ENCODE measurements at regions not wholly inside any gene's neighbourhood (a gene's known extent, or its start where the extent isn't known, plus 50 kb on each side); places are given as distances from the start of the nearest gene placed in this dataset.

GRCh38 chr14:65794674-65795279, 382.2 kb downstream of the FUT8 start:
- ATAC-seq (no peak), DNase-seq (no peak)
- peaks cover 2% of the 10 kb centered on the region for H3K27me3 Mint-ChIP-seq
- H3K27ac Mint-ChIP-seq, result no peak overlapping the region
- no peaks in the 10 kb centered on the region for H3K4me1 Mint-ChIP-seq
- no peak overlapping the region for H3K4me3 Mint-ChIP-seq
- no peaks in the 10 kb centered on the region for H3K36me3 Mint-ChIP-seq (ENCODE audit: low read depth)
- H3K9me3 Mint-ChIP-seq, result no peaks in the 10 kb centered on the region

DNA sequence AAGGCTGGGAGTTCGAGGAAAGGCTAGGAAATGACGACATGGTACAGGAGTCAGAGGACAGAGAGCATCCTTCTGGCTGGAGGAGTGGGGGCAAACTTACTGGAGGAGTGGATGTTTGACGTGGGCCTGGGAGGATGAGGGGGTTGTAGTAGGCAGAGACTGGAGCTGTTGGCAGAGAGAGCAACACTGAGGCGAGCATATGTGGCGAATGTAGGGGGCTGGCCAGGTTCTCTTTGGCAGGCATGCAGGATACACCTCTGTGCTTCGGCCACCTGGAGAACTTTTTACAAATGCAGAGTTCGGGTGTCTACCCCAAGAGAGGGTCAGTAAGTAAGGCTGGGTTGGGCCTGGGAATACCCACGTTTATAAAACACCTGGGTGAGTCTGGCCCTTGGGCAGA, 385.7 kb downstream of the FUT8 start:
- no peaks in the 10 kb centered on the region for H3K9me3 Mint-ChIP-seq
- no peak for ATAC-seq

DNA sequence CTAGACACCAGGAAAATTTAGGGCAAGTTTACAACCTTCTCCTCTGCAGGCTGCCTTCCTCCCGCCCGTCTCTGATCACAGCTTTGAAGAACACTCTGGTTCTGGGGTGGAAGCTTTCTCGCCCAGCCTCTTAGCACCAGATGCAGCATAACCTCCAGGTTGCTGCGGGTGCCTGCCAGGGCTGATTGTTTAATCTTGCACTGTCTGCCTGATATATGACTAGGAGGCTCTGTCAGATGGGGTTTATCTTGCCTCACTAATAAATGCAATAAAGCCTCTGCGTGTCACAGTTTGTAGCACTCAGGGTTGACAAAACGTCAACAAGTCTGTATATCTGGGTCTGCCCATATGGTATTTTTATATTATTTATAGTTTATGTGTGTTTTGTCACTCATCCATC, 388.2 kb downstream of the FUT8 start:
- no peak overlapping the region for H3K4me3 Mint-ChIP-seq

More for the DNA sequence above, 385.7 kb downstream of the FUT8 start:
- no peak for DNase-seq
- Mint-ChIP-seq H3K27ac (no peak overlapping the region), H3K4me1 (no peaks in the 10 kb centered on the region), H3K4me3 (no peak overlapping the region), H3K27me3 (peaks cover 2% of the 10 kb centered on the region), H3K36me3 (ENCODE audit: low read depth) (no peaks in the 10 kb centered on the region)

DNA sequence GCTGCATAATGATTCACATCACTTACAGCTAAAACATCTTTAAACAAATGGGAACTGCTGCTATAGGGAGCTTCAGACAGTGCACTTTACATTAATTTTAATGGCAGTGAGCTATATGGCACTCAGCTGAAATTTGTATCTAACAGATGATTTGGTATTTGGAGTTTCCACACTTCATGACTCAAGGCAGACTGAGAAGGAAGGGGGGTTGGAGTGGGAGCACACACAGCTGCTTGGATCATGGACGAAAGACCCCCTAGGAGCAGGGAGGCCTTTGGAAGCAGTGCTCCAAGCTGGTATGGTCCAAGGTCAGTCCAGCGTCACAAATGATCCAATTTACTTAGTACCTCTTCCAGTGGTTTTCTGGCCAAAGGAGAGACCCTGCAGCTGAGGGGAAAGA, 389.7 kb downstream of the FUT8 start:
- Mint-ChIP-seq H3K27me3 (no peaks in the 10 kb centered on the region), H3K27ac (no peak overlapping the region), H3K4me3 (no peak overlapping the region), H3K4me1 (peaks cover 3% of the 10 kb centered on the region), H3K9me3 (no peaks in the 10 kb centered on the region), H3K36me3 (ENCODE audit: low read depth) (no peaks in the 10 kb centered on the region)
- ATAC-seq (no peak), DNase-seq (no peak)

More for the DNA sequence above, 388.2 kb downstream of the FUT8 start:
- Mint-ChIP-seq H3K27me3 (peaks cover 2% of the 10 kb centered on the region), H3K36me3 (ENCODE audit: low read depth) (no peaks in the 10 kb centered on the region), H3K4me1 (peaks cover 3% of the 10 kb centered on the region), H3K9me3 (no peaks in the 10 kb centered on the region), H3K27ac (no peak overlapping the region)
- ATAC-seq (no peak), DNase-seq (no peak)

GRCh38 chr14:65803885-65804284, 391.4 kb downstream of the FUT8 start:
- Mint-ChIP-seq H3K27me3 (no peaks in the 10 kb centered on the region), H3K27ac (no peak overlapping the region), H3K36me3 (ENCODE audit: low read depth) (no peaks in the 10 kb centered on the region), H3K4me1 (peaks cover 3% of the 10 kb centered on the region), H3K4me3 (no peak overlapping the region), H3K9me3 (no peaks in the 10 kb centered on the region)
- ATAC-seq (no peak), DNase-seq (no peak)

- Mint-ChIP-seq H3K27me3 (no peaks in the 10 kb centered on the region), H3K36me3 (ENCODE audit: low read depth) (no peaks in the 10 kb centered on the region), H3K9me3 (no peaks in the 10 kb centered on the region), H3K4me1 (peaks cover 3% of the 10 kb centered on the region), H3K27ac (no peak overlapping the region), H3K4me3 (no peak overlapping the region)
- DNase-seq (no peak), ATAC-seq (no peak)
Observed at GRCh38 chr14:65804439-65805112, 392.0 kb downstream of the FUT8 start.

GRCh38 chr14:65805113-65805473, 392.6 kb downstream of the FUT8 start:
- Mint-ChIP-seq H3K36me3 (ENCODE audit: low read depth) (no peaks in the 10 kb centered on the region), H3K4me1 (peaks cover 3% of the 10 kb centered on the region), H3K4me3 (no peak overlapping the region), H3K27me3 (no peaks in the 10 kb centered on the region), H3K9me3 (peaks cover 3% of the 10 kb centered on the region), H3K27ac (no peak overlapping the region)
- DNase-seq (no peak), ATAC-seq (no peak)

GRCh38 chr14:65808390-65808789, 395.9 kb downstream of the FUT8 start:
- Mint-ChIP-seq H3K4me1 (peaks cover 3% of the 10 kb centered on the region), H3K9me3 (peaks cover 3% of the 10 kb centered on the region), H3K36me3 (ENCODE audit: low read depth) (no peaks in the 10 kb centered on the region), H3K27ac (no peak overlapping the region), H3K27me3 (no peaks in the 10 kb centered on the region), H3K4me3 (no peak overlapping the region)
- DNase-seq (no peak), ATAC-seq (no peak)

- Mint-ChIP-seq H3K27ac (no peak overlapping the region), H3K9me3 (peaks cover 3% of the 10 kb centered on the region), H3K27me3 (no peaks in the 10 kb centered on the region), H3K36me3 (ENCODE audit: low read depth) (no peaks in the 10 kb centered on the region), H3K4me1 (no peaks in the 10 kb centered on the region), H3K4me3 (no peak overlapping the region)
- no peak for ATAC-seq
- no peak for DNase-seq
Observed at GRCh38 chr14:65810322-65810721, 397.8 kb downstream of the FUT8 start.

- DNase-seq (no peak), ATAC-seq (no peak)
- no peaks in the 10 kb centered on the region for H3K27me3 Mint-ChIP-seq
- no peak overlapping the region for H3K27ac Mint-ChIP-seq
- no peak overlapping the region for H3K4me3 Mint-ChIP-seq
- H3K9me3 Mint-ChIP-seq, result peaks cover 3% of the 10 kb centered on the region
- no peaks in the 10 kb centered on the region for H3K4me1 Mint-ChIP-seq
- no peaks in the 10 kb centered on the region for H3K36me3 Mint-ChIP-seq (ENCODE audit: low read depth)
Observed at GRCh38 chr14:65813760-65814384, 401.3 kb downstream of the FUT8 start.

DNA sequence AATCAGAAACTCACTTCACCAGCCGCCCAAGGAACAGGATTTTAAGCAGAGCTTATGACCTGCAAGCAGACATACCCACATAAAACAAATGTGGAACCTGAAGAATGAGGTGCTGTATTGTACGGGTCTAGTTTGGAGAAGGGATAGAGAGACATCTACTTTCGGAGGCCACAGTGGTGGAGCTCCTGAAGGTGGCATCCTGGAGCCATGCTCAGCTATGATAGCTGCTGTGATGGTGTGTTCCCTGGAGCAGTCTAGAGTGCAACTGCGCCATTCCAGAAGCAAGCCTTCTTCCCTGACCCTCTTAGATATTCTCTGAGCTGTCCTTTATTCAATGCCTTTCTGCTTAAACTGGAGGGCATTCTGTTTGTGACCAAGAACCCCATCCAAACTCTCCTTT, 402.6 kb downstream of the FUT8 start:
- Mint-ChIP-seq H3K9me3 (no peaks in the 10 kb centered on the region), H3K27ac (no peak overlapping the region), H3K4me1 (no peaks in the 10 kb centered on the region), H3K36me3 (ENCODE audit: low read depth) (no peaks in the 10 kb centered on the region), H3K27me3 (no peaks in the 10 kb centered on the region), H3K4me3 (no peak overlapping the region)
- ATAC-seq (no peak), DNase-seq (no peak)

DNA sequence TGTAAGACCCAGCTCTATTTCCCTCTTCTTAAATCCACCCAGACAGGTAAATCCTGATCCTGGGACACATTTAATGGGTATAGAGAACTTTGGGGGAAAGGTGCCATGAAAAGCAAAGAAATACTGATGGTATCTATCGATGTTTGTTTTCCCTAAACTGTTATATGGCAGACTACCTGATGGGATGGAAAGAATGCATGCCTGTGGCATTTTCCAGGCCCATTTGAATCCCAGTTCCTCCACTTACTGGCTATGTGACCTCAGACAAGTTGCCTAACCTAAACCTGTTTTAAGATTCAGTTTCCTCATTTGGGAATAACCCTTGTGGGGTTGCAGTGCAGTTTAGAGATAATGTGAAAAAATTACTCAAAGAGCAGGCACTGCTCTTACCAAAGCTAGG, 404.5 kb downstream of the FUT8 start:
- no peak overlapping the region for H3K4me3 Mint-ChIP-seq
- no peaks in the 10 kb centered on the region for H3K4me1 Mint-ChIP-seq
- no peak for ATAC-seq

DNA sequence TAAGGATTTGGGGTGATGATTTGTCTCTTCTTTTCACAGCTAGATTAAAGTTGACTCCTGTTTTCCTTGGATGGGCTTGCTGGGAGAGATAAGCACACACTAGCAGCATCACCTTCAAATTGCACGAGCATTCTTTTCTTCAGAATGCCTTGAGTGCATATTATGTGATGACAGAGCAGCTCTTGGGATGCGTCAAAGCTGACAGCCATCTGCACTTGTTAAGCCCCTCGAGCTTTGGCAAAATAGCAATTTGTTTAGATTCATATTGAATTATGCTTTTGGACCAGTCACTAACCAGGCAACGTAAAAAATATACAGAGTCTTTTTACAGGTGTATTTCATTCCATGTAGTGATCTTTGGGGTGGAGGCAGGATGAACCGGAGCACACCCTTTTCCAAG, 407.0 kb downstream of the FUT8 start:
- Mint-ChIP-seq H3K4me1 (peaks cover under 1% of the 10 kb centered on the region), H3K4me3 (no peak overlapping the region), H3K27me3 (no peaks in the 10 kb centered on the region), H3K36me3 (ENCODE audit: low read depth) (no peaks in the 10 kb centered on the region), H3K27ac (no peak overlapping the region), H3K9me3 (no peaks in the 10 kb centered on the region)
- no peak for ATAC-seq
- no peak for DNase-seq

More for the DNA sequence above, 404.5 kb downstream of the FUT8 start:
- Mint-ChIP-seq H3K27ac (no peak overlapping the region), H3K27me3 (no peaks in the 10 kb centered on the region), H3K36me3 (ENCODE audit: low read depth) (no peaks in the 10 kb centered on the region), H3K9me3 (no peaks in the 10 kb centered on the region)
- no peak for DNase-seq

- Mint-ChIP-seq H3K4me1 (peaks cover 4% of the 10 kb centered on the region), H3K27ac (no peak overlapping the region), H3K9me3 (no peaks in the 10 kb centered on the region), H3K36me3 (ENCODE audit: low read depth) (no peaks in the 10 kb centered on the region), H3K27me3 (no peaks in the 10 kb centered on the region), H3K4me3 (no peak overlapping the region)
- DNase-seq (no peak), ATAC-seq (no peak)
Observed at GRCh38 chr14:65821224-65821753, 408.8 kb downstream of the FUT8 start.

- peak; percentile 61 for ATAC-seq
- H3K27ac Mint-ChIP-seq, result no peak overlapping the region
Observed at GRCh38 chr14:65824285-65824977, 411.9 kb downstream of the FUT8 start.

More at GRCh38 chr14:65824285-65824977, 411.9 kb downstream of the FUT8 start:
- no peaks in the 10 kb centered on the region for H3K27me3 Mint-ChIP-seq
- no peak overlapping the region for H3K4me3 Mint-ChIP-seq
- DNase-seq, result peak; percentile 48
- peaks cover 4% of the 10 kb centered on the region for H3K4me1 Mint-ChIP-seq
- H3K9me3 Mint-ChIP-seq, result no peaks in the 10 kb centered on the region
- no peaks in the 10 kb centered on the region for H3K36me3 Mint-ChIP-seq (ENCODE audit: low read depth)

Data from activated naive CD8-positive, alpha-beta T cell treated with anti-CD3 and anti-CD28 coated beads, Interleukin-2, amount 50 U/mL, for 24 hours (primary cell).